IPS DF 4.7 (cell line): ENCODE measurements at regions not wholly inside any gene's neighbourhood (a gene's known extent, or its start where the extent isn't known, plus 50 kb on each side); places are given as distances from the start of the nearest gene placed in this dataset.
"Not testable (repeated sequence)": the region's sequence is repeated elsewhere in the genome, so short reads cannot be mapped to it uniquely, and the experiment has no call there.

Experiments
- DNase-seq: peaks from one replicate; pipeline ENCODE4 v3.0.0-alpha.2; 2013; ENCODE audit warnings: low spot score; ENCODE audit errors: extremely low read depth

DNA sequence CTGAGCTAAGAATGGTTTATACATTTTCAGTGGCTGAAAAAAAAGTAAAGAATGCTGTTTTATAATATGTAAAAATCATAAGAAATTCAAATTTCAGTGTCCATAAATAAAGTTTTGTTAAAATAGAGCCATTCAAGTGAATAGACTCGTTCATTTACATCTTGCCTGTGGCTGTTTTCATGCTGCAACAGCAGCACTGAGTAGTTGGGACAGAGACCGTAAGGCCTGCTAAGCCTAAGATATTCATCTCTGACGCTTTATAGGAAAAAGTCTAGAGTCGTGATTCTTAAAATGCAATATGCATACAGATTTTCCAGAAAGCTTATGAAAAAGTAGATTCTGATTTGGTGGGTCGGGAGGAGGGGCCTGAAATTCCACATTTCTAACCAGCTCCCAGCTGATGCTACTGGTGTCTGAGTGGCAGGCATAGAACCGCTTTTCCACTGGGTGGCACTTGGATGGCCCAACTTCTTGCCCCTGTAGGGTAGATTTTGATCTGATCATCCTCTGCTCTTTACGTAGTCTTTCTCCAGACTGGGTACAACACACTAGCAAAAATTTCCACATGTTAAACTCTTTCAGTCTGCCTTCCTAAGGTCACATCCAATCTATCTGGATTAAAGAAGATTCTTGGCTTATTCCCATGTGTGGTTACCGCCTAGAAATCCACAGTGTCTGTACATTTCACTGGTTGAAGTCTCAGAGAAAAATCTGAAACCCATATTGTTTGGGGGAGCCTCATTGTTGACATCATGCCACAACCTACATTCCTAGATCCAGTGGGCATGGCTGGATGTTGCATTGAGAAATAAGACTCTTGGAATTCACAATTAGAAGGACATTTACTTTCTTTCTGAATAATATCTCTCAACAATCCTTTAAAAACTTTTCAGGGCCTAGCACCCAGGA lies 151.2 kb downstream of the C12orf75 start:
- DNase-seq: no peak

DNA sequence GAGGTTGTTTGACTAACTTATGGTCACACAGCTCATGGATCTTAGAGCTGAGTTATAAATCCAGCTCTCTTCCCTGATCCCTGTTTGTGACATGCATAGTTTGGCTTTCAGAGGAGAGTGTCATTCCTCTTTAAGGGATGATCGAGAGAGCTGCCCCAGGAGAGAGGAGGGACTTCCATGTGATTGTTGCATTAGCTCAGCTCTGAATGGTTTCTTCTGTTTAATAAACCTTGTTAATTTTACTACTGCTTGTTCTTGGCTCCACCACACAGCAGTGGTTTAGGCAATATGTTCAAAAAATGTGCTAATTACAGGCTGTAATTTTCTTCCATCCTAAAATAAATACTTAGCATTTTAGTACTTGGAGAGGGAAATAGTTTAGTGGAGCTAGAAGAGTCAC lies 152.5 kb downstream of the C12orf75 start:
- DNase-seq: no peak

DNA sequence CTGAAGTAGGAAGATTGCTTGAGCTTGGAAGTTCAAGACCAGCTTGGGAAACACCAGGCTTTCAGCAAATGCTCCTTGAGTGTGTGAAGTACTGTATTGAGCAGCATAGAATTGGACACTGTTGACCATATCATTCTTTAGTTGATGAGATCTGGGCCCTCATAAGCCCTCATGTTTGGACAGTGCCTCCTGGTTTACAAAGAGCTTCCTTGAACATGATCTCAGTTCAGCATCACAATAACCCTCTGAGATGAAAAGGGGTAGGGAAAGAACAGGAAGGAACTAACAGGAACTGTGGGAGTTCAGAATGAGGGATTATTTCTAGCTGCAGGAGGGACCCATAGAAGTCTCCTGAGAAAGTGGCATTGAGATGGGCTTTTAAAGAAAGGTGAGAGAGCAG lies 153.2 kb downstream of the C12orf75 start:
- DNase-seq: no peak

DNA sequence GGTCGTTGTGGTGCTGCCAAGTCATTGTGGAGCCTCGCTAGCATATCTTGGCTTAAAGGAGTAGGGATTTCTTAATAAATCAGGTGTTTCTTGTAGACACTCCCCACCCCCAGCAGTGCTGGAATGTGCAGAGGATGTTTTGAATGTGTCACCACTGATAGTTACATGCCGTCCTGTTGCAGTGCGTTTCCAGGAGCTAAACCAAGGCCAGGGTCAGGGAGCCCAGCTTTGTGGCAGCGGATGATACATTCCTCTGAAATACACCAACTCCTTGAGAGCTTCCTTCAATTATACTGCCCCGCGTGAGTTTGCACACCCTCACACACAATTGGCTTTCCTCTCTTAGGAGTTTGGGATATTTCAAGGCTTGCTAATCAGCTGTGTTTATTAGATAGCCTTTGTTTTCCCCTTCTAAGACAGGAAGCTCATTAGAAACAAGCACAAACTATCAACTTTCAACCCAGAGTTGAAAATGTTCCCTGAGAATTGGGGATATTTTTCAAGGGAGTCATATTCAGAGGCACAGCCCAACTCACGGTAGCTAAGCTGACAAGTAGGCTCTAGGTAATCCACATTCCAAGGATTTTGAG lies 154.9 kb downstream of the C12orf75 start:
- no peak for DNase-seq

- DNase-seq: no peak
Measured at GRCh38 chr12:105485921-105486320, 155.4 kb downstream of the C12orf75 start.

DNA sequence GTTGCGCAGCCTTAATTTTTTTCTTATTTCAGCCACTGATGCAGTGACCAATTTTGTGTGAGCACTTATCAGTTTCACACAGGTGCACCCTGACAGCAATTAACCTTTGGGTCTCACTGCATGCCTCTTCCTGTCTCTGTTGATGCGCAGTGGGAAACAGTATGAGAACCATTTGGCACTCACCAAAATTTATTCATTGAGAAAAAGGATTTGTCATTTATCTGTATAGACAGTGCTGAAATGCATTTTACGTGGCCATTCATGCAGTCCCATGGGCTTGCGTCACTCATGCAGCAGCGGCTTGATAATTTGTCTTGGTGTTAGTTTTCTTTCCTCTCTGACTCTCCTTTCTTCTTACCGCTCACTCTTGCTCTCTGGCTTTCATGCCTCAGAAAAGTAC lies 157.5 kb downstream of the C12orf75 start:
- DNase-seq: no peak

- no peak for DNase-seq
Measured at GRCh38 chr12:105492591-105493545, 162.4 kb downstream of the C12orf75 start.

DNA sequence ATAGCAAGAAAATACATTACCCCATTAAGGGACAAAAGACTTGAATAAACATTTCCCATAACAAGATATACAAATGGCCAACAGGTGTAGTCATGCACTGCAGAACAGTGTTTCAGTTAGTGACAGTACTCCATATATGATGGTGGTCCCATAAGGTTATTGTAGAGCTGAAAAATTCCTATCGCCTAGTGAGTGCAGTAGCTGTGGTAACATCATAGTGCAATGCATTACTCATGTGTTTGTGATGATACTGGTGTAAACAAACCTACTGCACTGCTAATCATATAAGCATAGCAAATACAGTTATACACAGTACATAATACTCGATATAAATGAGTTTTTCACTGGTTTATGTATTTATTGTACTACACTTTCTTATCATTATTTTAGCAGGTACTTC lies 168.7 kb downstream of the C12orf75 start:
- DNase-seq: no peak

GRCh38 chr12:105500676-105501075 lies 170.2 kb downstream of the C12orf75 start:
- not testable (repeated sequence) for DNase-seq

- no peak for DNase-seq
Measured at GRCh38 chr12:105502426-105502930, 172.0 kb downstream of the C12orf75 start.

DNA sequence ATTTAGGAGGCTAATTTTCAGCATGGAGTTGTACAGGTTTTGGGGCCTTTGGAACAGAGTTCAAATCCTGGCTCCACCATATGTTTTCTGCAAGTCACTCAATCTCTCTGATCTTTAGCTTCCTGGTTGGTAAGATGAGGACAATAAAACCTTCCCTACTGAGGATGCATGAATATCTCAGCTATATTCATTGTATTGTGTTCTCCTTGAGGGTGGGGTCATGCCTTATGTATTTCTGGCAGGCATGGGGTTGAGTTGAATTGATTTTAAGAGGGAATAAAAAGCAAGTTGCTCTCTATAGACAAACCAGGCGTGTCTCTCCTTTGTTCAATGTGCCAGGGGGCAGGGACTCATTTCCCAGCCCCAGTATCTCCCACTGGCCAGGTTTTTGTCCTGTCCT lies 173.1 kb downstream of the C12orf75 start:
- no peak for DNase-seq

DNA sequence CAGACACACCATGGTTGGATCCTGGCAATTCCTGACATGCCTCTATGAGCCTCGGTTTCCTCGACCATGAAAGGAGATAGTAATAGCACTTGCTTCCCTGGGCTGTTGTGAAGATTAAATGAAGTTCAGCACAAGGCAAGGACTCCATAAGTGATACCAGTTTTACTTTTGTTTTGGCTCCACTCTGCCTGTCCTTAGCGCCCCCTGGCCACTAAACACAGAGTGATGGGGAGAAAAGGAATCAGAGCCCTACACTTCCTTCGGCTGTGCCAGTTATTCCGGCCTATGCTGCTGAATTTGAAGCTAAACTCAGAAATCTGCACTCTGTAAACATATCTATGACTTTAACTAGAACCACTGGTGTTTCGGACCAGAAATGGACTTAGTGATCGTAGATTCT lies 173.8 kb downstream of the C12orf75 start:
- DNase-seq: no peak

- DNase-seq: no peak
Measured at GRCh38 chr12:105506678-105507310, 176.3 kb downstream of the C12orf75 start.

GRCh38 chr12:105507311-105508038 lies 177.0 kb downstream of the C12orf75 start:
- no peak for DNase-seq

DNA sequence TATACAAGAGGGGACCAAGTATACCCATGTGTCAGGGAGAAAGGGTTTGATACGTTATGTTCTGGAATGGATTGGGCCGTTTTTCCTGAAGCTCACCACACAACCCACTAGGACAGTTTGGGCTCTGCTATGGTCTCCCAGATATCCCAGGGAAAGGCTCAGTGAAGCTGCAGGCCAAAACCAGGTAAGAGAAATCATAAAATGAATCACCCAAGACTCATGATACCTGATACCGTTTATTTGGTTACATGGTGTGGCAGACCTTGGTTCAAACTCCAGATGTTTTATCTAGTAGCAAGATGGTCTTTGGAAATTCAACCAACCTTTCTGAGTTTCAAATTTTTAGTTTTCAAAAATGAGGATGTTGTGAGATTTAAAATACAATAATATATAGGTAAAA lies 177.6 kb downstream of the C12orf75 start:
- no peak for DNase-seq

DNA sequence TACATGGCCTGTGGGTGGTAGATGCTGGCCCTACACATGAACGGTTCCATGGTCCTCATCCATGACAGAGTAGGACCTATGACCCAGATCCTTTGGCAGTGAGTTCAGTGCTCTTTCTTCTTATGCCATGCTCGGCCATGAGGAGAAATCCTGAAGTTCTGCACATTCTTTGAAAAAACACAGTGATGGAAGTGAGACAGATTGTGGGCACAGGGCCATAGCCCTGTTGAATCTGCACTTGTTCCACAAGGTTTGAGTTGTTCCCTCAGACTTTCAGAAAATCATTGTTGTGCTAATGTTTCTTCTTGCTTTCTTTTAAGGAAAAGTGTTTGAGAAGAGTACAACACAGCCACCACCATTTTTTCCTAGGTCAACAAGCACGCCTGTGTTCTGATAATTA lies 180.0 kb downstream of the C12orf75 start:
- no peak for DNase-seq

DNA sequence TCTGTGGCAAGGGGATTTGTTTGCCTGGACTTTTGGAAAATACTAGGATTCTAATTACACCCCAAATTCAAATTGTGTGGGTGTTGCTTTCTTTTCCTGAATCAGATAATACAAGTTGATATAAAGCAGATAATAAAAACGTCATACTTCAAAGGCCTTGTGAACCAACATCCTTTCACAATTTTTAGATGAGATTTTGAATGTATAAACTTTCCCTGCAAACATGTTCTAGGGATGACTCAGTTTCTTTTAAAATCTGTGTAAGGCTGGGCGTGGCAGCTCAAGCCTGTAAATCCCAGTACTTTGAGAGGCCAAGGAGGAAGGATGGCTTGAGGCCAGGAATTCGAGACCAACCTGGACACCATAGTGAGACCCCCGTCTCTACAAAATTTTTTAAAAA lies 182.4 kb downstream of the C12orf75 start:
- DNase-seq: not testable (repeated sequence)

GRCh38 chr12:105522166-105522825 lies 191.8 kb downstream of the C12orf75 start:
- DNase-seq: no peak

GRCh38 chr12:105523164-105524057 lies 192.9 kb downstream of the C12orf75 start:
- no peak for DNase-seq
